Thyroid gland (tissue), 4 donors: ENCODE measurements at regions not wholly inside any gene's neighbourhood (a gene's known extent, or its start where the extent isn't known, plus 50 kb on each side); places are given as distances from the start of the nearest gene placed in this dataset.

ENCODE experiments used
- DNase-seq, 2 donors: peaks; one replicate each; pipeline ENCODE4 v3.0.0-alpha.2; 2019
- H3K27ac ChIP-seq, 3 donors: fragments of 200-600 bp; sonication (generic); 1 replicate in 2 of 3; 2 replicates in 1 of 3; pipeline ENCODE4 v1.5.1; 2016 to 2019; ENCODE audit warnings: mild to moderate bottlenecking in 1 of 3, moderate library complexity in 1 of 3
- H3K27me3 ChIP-seq: fragments of 200-600 bp; sonication (generic); one replicate; pipeline ENCODE4 v1.5.1; 2019
- H3K36me3 ChIP-seq, 2 donors: fragments of 200-600 bp; sonication (generic); one replicate each; pipeline ENCODE4 v1.5.1; 2016 to 2019
- H3K4me1 ChIP-seq, 2 donors: fragments of 200-600 bp; sonication (generic); one replicate each; pipeline ENCODE4 v1.5.1; 2017 to 2019
- H3K4me3 ChIP-seq, 3 donors: fragments of 200-600 bp; sonication (generic); replicated peaks in 1 of 3; 1 replicate in 2 of 3; 2 replicates in 1 of 3; pipeline ENCODE4 v1.5.1; 2016; ENCODE audit warnings: mild to moderate bottlenecking in 1 of 3
- H3K9me3 ChIP-seq: fragments of 200-600 bp; sonication (generic); one replicate; pipeline ENCODE4 v1.5.1; 2017
- CTCF ChIP-seq, 6 experiments: fragments of 200-600 bp in 3 of 6; fragments of 450-650 bp in 3 of 6; sonication (generic) in 3 of 6; IDR thresholded peaks; one replicate each; pipeline ENCODE4 v1.5.1; 2016 to 2019; ENCODE audit warnings: antibody characterized with exemption in 6 of 6, mild to moderate bottlenecking in 2 of 6, inconsistent platforms in 1 of 6, moderate library complexity in 1 of 6
- POLR2A ChIP-seq, 2 donors: fragments of 450-650 bp; IDR thresholded peaks; one replicate each; pipeline ENCODE4 v1.6.1; 2017; ENCODE audit warnings: antibody characterized with exemption in 2 of 2, mild to moderate bottlenecking in 2 of 2, moderate library complexity in 1 of 2
- WGBS, 2 donors: methylation state at CpG; one replicate each; pipeline ENCODE4 v1.1.5; 2017; 5-methylcytosine and 5-hydroxymethylcytosine counted together
- intact Hi-C: fragments of 100-400 bp; cut with DNase I; formaldehyde crosslinking; loops from one replicate; pipeline ENCODE4 v1.15.1; 2023

GRCh38 chr2:74070991-74071390 is 76.7 kb downstream of the BOLA3 start:
- Histone ChIP-seq H3K9me3 (no peaks in the 10 kb centered on the region), H3K4me1 (peaks cover 11 to 13% of the 10 kb centered on the region in 2 donors), H3K27ac (no peak overlapping the region), H3K36me3 (no peaks in the 10 kb centered on the region), H3K27me3 (no peaks in the 10 kb centered on the region), H3K4me3 (no peak overlapping the region)
- no peak for DNase-seq
- intact Hi-C loops = no loop called here
- no peak for TF ChIP-seq POLR2A (IDR thresholded peaks at IDR 0.05)
- TF ChIP-seq CTCF (IDR thresholded peaks at IDR 0.05) = no peak
- WGBS, 2 donors = 91 to 94% methylated on average over 2 of the region's 2 CpGs

GRCh38 chr2:74071426-74071825 is 76.3 kb downstream of the BOLA3 start:
- Histone ChIP-seq H3K4me1 (peaks cover 10% of the 10 kb centered on the region in 2 donors), H3K9me3 (no peaks in the 10 kb centered on the region), H3K27ac (no peak overlapping the region), H3K4me3 (no peak overlapping the region), H3K36me3 (no peaks in the 10 kb centered on the region), H3K27me3 (no peaks in the 10 kb centered on the region)
- 90 to 93% methylated on average over 4 of the region's 4 CpGs for WGBS, 2 donors
- DNase-seq = no peak
- intact Hi-C loops = no loop called here
- TF ChIP-seq CTCF (IDR thresholded peaks at IDR 0.05) (no peak), POLR2A (IDR thresholded peaks at IDR 0.05) (no peak)

- TF ChIP-seq POLR2A (IDR thresholded peaks at IDR 0.05) (no peak), CTCF (IDR thresholded peaks at IDR 0.05) (no peak)
- no peaks in the 10 kb centered on the region for H3K36me3 ChIP-seq
- WGBS, 2 donors = 69 to 81% methylated on average over 1 of the region's 1 CpG
- H3K9me3 ChIP-seq = no peaks in the 10 kb centered on the region
- no peak overlapping the region for H3K4me3 ChIP-seq
- intact Hi-C loops = no loop called here
- DNase-seq = no peak
- H3K27ac ChIP-seq = no peak overlapping the region
- no peaks in the 10 kb centered on the region for H3K27me3 ChIP-seq
- peaks cover 9% of the 10 kb centered on the region in 2 donors for H3K4me1 ChIP-seq
Measured at GRCh38 chr2:74072565-74072964, 75.1 kb downstream of the BOLA3 start.

GRCh38 chr2:74074487-74074886 is 73.2 kb downstream of the BOLA3 start:
- Histone ChIP-seq H3K27me3 (no peaks in the 10 kb centered on the region), H3K36me3 (no peaks in the 10 kb centered on the region), H3K9me3 (no peaks in the 10 kb centered on the region), H3K27ac (no peak overlapping the region), H3K4me1 (peaks cover 9% of the 10 kb centered on the region in 2 donors), H3K4me3 (no peak overlapping the region)
- DNase-seq = no peak
- TF ChIP-seq POLR2A (IDR thresholded peaks at IDR 0.05) (no peak), CTCF (IDR thresholded peaks at IDR 0.05) (no peak)
- WGBS, 2 donors = 84 to 87% methylated on average over 4 of the region's 4 CpGs
- intact Hi-C loops = no loop called here

GRCh38 chr2:74076074-74076470 is 71.6 kb downstream of the BOLA3 start:
- no peak for DNase-seq
- H3K4me3 ChIP-seq = no peak overlapping the region
- intact Hi-C loops = no loop called here
- peaks cover 0 to 4% of the 10 kb centered on the region in 2 donors for H3K36me3 ChIP-seq
- WGBS, 2 donors = 8 to 37% methylated on average over 1 of the region's 1 CpG
- H3K4me1 ChIP-seq = peaks cover 9% of the 10 kb centered on the region in 2 donors
- H3K9me3 ChIP-seq = no peaks in the 10 kb centered on the region
- H3K27ac ChIP-seq = peak overlapping the region in 1 of 3 donors; percentile 9
- no peaks in the 10 kb centered on the region for H3K27me3 ChIP-seq
- no peak for TF ChIP-seq POLR2A (IDR thresholded peaks at IDR 0.05)
- TF ChIP-seq CTCF (IDR thresholded peaks at IDR 0.05) = no peak
